ENCODE measurements at regions not wholly inside any gene's neighbourhood (a gene's known extent, or its start where the extent isn't known, plus 50 kb on each side); places are given as distances from the start of the nearest gene placed in this dataset.

- POLR2A ChIA-PET = interaction anchor here (0.9 kb wide), 1 partner anchor 23 kb away, joined by 3 read pairs; no protein-coding TSS in a partner anchor
- TF ChIP-seq CTCF (IDR thresholded peaks at IDR 0.05; ENCODE audit: control extremely low read depth, extremely low read depth, low read depth, missing control alignments) = no peak
- DNase-seq (ENCODE audit: extremely low spot score) = peak; percentile 38
- CTCF ChIA-PET = interaction anchor here (1.2 to 2.0 kb wide), 9 partner anchors 10 to 111 kb away, joined by 3 to 14 read pairs (median 4); no protein-coding TSS in a partner anchor
Observed at GRCh38 chr4:3369781-3370674, 71.7 kb upstream of the HGFAC start.

GRCh38 chr4:3371033-3372001 lies 70.5 kb upstream of the HGFAC start:
- ChIA-PET POLR2A (no interaction called here), CTCF (interaction anchor here (1.0 to 2.0 kb wide), 7 partner anchors 16 to 110 kb away, joined by 3 to 14 read pairs (median 4); no protein-coding TSS in a partner anchor)
- no peak for DNase-seq (ENCODE audit: extremely low spot score)
- TF ChIP-seq CTCF (IDR thresholded peaks at IDR 0.05; ENCODE audit: control extremely low read depth, extremely low read depth, low read depth, missing control alignments) = no peak

GRCh38 chr4:3372264-3372932 lies 69.4 kb upstream of the HGFAC start:
- no peak for TF ChIP-seq CTCF (IDR thresholded peaks at IDR 0.05; ENCODE audit: control extremely low read depth, extremely low read depth, low read depth, missing control alignments)
- POLR2A ChIA-PET = no interaction called here
- DNase-seq (ENCODE audit: extremely low spot score) = peak; percentile 33
- CTCF ChIA-PET = interaction anchor here (1.0 kb wide), 1 partner anchor 26 kb away, joined by 4 read pairs; no protein-coding TSS in a partner anchor

GRCh38 chr4:3372933-3373465 lies 68.8 kb upstream of the HGFAC start:
- no peak for TF ChIP-seq CTCF (IDR thresholded peaks at IDR 0.05; ENCODE audit: control extremely low read depth, extremely low read depth, low read depth, missing control alignments)
- CTCF ChIA-PET = interaction anchor here (0.6 to 0.9 kb wide), 2 partner anchors 19 to 550 kb away, joined by 3 read pairs; no protein-coding TSS in a partner anchor
- POLR2A ChIA-PET = no interaction called here
- DNase-seq (ENCODE audit: extremely low spot score) = peak; percentile 71

- CTCF ChIA-PET = interaction anchor here (0.6 to 0.9 kb wide), 2 partner anchors 19 to 549 kb away, joined by 3 read pairs; no protein-coding TSS in a partner anchor
- POLR2A ChIA-PET = no interaction called here
- TF ChIP-seq CTCF (IDR thresholded peaks at IDR 0.05; ENCODE audit: control extremely low read depth, extremely low read depth, low read depth, missing control alignments) = no peak
- no peak for DNase-seq (ENCODE audit: extremely low spot score)
Observed at GRCh38 chr4:3373468-3373867, 68.3 kb upstream of the HGFAC start.

Data from GM10248 (cell line).